ENCODE measurements at regions not wholly inside any gene's neighbourhood (a gene's known extent, or its start where the extent isn't known, plus 50 kb on each side); places are given as distances from the start of the nearest gene placed in this dataset.
A peak's percentile ranks its signal among the peaks of the same experiment; 100 is the strongest.

GRCh38 chr13:27673911-27674310, 52.2 kb downstream of the POLR1D start:
- DNase-seq (ENCODE audit: low read depth), result no peak

GRCh38 chr13:27678306-27679040, 56.8 kb downstream of the POLR1D start:
- peak; percentile 48 for DNase-seq (ENCODE audit: low read depth)

GRCh38 chr13:27679396-27679795, 57.7 kb downstream of the POLR1D start:
- DNase-seq (ENCODE audit: low read depth), result no peak

- DNase-seq (ENCODE audit: low read depth), result peak; percentile 2
Measured at GRCh38 chr13:27679896-27680295, 58.2 kb downstream of the POLR1D start.

GRCh38 chr13:27680465-27680864, 58.8 kb downstream of the POLR1D start:
- no peak for DNase-seq (ENCODE audit: low read depth)

- DNase-seq (ENCODE audit: low read depth), result no peak
Measured at GRCh38 chr13:27691207-27691606, 69.5 kb downstream of the POLR1D start.

GRCh38 chr13:27696731-27697130, 75.0 kb downstream of the POLR1D start:
- DNase-seq (ENCODE audit: low read depth), result no peak

- DNase-seq (ENCODE audit: low read depth), result no peak
Measured at GRCh38 chr13:27699952-27700351, 78.3 kb downstream of the POLR1D start.

GRCh38 chr13:27704681-27705080, 83.0 kb downstream of the POLR1D start:
- peak; percentile 28 for DNase-seq (ENCODE audit: low read depth)

GRCh38 chr13:27708325-27708724, 84.0 kb upstream of the GSX1 start:
- DNase-seq (ENCODE audit: low read depth), result peak; percentile 19

GRCh38 chr13:27709779-27710178, 82.5 kb upstream of the GSX1 start:
- DNase-seq (ENCODE audit: low read depth), result no peak

- no peak for DNase-seq (ENCODE audit: low read depth)
Measured at GRCh38 chr13:27712421-27712820, 79.9 kb upstream of the GSX1 start.

GRCh38 chr13:27713767-27714166, 78.5 kb upstream of the GSX1 start:
- DNase-seq (ENCODE audit: low read depth), result no peak

GRCh38 chr13:27721681-27722080, 70.6 kb upstream of the GSX1 start:
- no peak for DNase-seq (ENCODE audit: low read depth)

- peak; percentile 33 for DNase-seq (ENCODE audit: low read depth)
Measured at GRCh38 chr13:27728271-27728670, 64.0 kb upstream of the GSX1 start.

- DNase-seq (ENCODE audit: low read depth), result no peak
Measured at GRCh38 chr13:27730191-27730590, 62.1 kb upstream of the GSX1 start.
